Mesothelial cell of epicardium (in vitro differentiated cells): ENCODE measurements at regions not wholly inside any gene's neighbourhood (a gene's known extent, or its start where the extent isn't known, plus 50 kb on each side); places are given as distances from the start of the nearest gene placed in this dataset.

Source experiments
- DNase-seq, 2 experiments: peaks; one replicate each; pipeline ENCODE4 v3.0.0; 2021; ENCODE audit warnings: low spot score in 2 of 2; ENCODE audit not compliant: unreplicated experiment in 2 of 2
- H3K27ac Mint-ChIP-seq: 2 replicates; pipeline ENCODE4 v1.8.0; 2021; ENCODE audit warnings: mixed read lengths
- H3K27me3 Mint-ChIP-seq: 2 replicates; pipeline ENCODE4 v1.8.0; 2021; ENCODE audit warnings: low read depth, mixed read lengths
- H3K36me3 Mint-ChIP-seq: 2 replicates; pipeline ENCODE4 v1.8.0; 2021; ENCODE audit warnings: mixed read lengths
- H3K4me1 Mint-ChIP-seq: 2 replicates; pipeline ENCODE4 v1.8.0; 2021; ENCODE audit warnings: mixed read lengths
- H3K4me3 Mint-ChIP-seq: 2 replicates; pipeline ENCODE4 v1.8.0; 2021; ENCODE audit warnings: mild to moderate bottlenecking, moderate library complexity, mixed read lengths
- H3K9me3 Mint-ChIP-seq: 2 replicates; pipeline ENCODE4 v1.8.0; 2021; ENCODE audit warnings: mixed read lengths
- CTCF ChIP-seq: fragments of 200-600 bp; sonication (generic); IDR thresholded peaks from one replicate; pipeline ENCODE4 v1.5.0; 2021; ENCODE audit warnings: antibody characterized with exemption; ENCODE audit not compliant: unreplicated experiment

GRCh38 chr3:147015334-147015733 lies 391.0 kb downstream of the ZIC4 start:
- DNase-seq, result no peak
- Mint-ChIP-seq H3K27me3 (no peaks in the 10 kb centered on the region), H3K36me3 (no peaks in the 10 kb centered on the region), H3K4me3 (no peak overlapping the region), H3K4me1 (no peaks in the 10 kb centered on the region), H3K27ac (no peak overlapping the region), H3K9me3 (no peaks in the 10 kb centered on the region)
- TF ChIP-seq CTCF, result no peak

GRCh38 chr3:147008886-147009285 lies 397.5 kb downstream of the ZIC4 start:
- Mint-ChIP-seq H3K27me3 (peaks cover 3% of the 10 kb centered on the region), H3K27ac (no peak overlapping the region), H3K9me3 (no peaks in the 10 kb centered on the region), H3K4me1 (no peaks in the 10 kb centered on the region), H3K4me3 (no peak overlapping the region), H3K36me3 (no peaks in the 10 kb centered on the region)
- no peak for TF ChIP-seq CTCF
- DNase-seq, result no peak

- TF ChIP-seq CTCF, result no peak
- no peaks in the 10 kb centered on the region for H3K4me1 Mint-ChIP-seq
- H3K27me3 Mint-ChIP-seq, result peaks cover 3% of the 10 kb centered on the region
- H3K4me3 Mint-ChIP-seq, result no peak overlapping the region
- H3K27ac Mint-ChIP-seq, result no peak overlapping the region
- no peaks in the 10 kb centered on the region for H3K9me3 Mint-ChIP-seq
- no peaks in the 10 kb centered on the region for H3K36me3 Mint-ChIP-seq
- DNase-seq, result no peak
Measured at GRCh38 chr3:147008458-147008857, 397.9 kb downstream of the ZIC4 start.

GRCh38 chr3:147007736-147008245 lies 398.6 kb downstream of the ZIC4 start:
- Mint-ChIP-seq H3K36me3 (no peaks in the 10 kb centered on the region), H3K9me3 (no peaks in the 10 kb centered on the region), H3K27ac (no peak overlapping the region), H3K27me3 (peaks cover 3% of the 10 kb centered on the region), H3K4me1 (no peaks in the 10 kb centered on the region), H3K4me3 (no peak overlapping the region)
- no peak for TF ChIP-seq CTCF
- no peak for DNase-seq

- TF ChIP-seq CTCF, result no peak
- no peak for DNase-seq
- H3K9me3 Mint-ChIP-seq, result peaks cover 8% of the 10 kb centered on the region
- no peak overlapping the region for H3K4me3 Mint-ChIP-seq
- H3K27ac Mint-ChIP-seq, result no peak overlapping the region
- peaks cover 3% of the 10 kb centered on the region for H3K27me3 Mint-ChIP-seq
- no peaks in the 10 kb centered on the region for H3K36me3 Mint-ChIP-seq
- no peaks in the 10 kb centered on the region for H3K4me1 Mint-ChIP-seq
Measured at GRCh38 chr3:147002721-147003120, 397.6 kb upstream of the PLSCR5 start.

GRCh38 chr3:147000274-147000673 lies 395.1 kb upstream of the PLSCR5 start:
- H3K4me1 Mint-ChIP-seq, result no peaks in the 10 kb centered on the region
- H3K27me3 Mint-ChIP-seq, result no peaks in the 10 kb centered on the region
- H3K9me3 Mint-ChIP-seq, result peaks cover 9% of the 10 kb centered on the region
- no peak overlapping the region for H3K27ac Mint-ChIP-seq
- DNase-seq, result no peak
- TF ChIP-seq CTCF, result no peak
- no peaks in the 10 kb centered on the region for H3K36me3 Mint-ChIP-seq
- H3K4me3 Mint-ChIP-seq, result no peak overlapping the region
